Suprapubic skin (tissue), 3 donors: ENCODE measurements at regions not wholly inside any gene's neighbourhood (a gene's known extent, or its start where the extent isn't known, plus 50 kb on each side); places are given as distances from the start of the nearest gene placed in this dataset.

Experiments
- EP300 ChIP-seq: sonication (generic); formaldehyde crosslinking; IDR thresholded peaks from one replicate; pipeline ENCODE4 v1.6.1; 2017; ENCODE audit warnings: antibody characterized with exemption
- POLR2A ChIP-seq, 2 donors: fragments of 450-650 bp; IDR thresholded peaks; one replicate each; pipeline ENCODE4 v1.6.1; 2017; ENCODE audit warnings: antibody characterized with exemption in 2 of 2, mild to moderate bottlenecking in 2 of 2, moderate library complexity in 2 of 2
- TF ChIP-seq, protein P1 (sequence below), 2 donors: fragments of 200-600 bp in 1 of 2; fragments of 450-650 bp in 1 of 2; sonication (generic) in 1 of 2; IDR thresholded peaks; one replicate each; pipeline ENCODE4 v1.5.1; 2016 to 2019; ENCODE audit warnings: antibody characterized with exemption in 2 of 2, mild to moderate bottlenecking in 1 of 2, moderate library complexity in 1 of 2

- TF ChIP-seq, protein P1, sequence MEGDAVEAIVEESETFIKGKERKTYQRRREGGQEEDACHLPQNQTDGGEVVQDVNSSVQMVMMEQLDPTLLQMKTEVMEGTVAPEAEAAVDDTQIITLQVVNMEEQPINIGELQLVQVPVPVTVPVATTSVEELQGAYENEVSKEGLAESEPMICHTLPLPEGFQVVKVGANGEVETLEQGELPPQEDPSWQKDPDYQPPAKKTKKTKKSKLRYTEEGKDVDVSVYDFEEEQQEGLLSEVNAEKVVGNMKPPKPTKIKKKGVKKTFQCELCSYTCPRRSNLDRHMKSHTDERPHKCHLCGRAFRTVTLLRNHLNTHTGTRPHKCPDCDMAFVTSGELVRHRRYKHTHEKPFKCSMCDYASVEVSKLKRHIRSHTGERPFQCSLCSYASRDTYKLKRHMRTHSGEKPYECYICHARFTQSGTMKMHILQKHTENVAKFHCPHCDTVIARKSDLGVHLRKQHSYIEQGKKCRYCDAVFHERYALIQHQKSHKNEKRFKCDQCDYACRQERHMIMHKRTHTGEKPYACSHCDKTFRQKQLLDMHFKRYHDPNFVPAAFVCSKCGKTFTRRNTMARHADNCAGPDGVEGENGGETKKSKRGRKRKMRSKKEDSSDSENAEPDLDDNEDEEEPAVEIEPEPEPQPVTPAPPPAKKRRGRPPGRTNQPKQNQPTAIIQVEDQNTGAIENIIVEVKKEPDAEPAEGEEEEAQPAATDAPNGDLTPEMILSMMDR (IDR thresholded peaks at IDR 0.05): no peak
- no peak for TF ChIP-seq POLR2A (IDR thresholded peaks at IDR 0.05)
- TF ChIP-seq EP300: no peak
Measured at GRCh38 chr10:53153831-53154230, 381.2 kb upstream of the MBL2 start.
